ENCODE measurements at regions not wholly inside any gene's neighbourhood (a gene's known extent, or its start where the extent isn't known, plus 50 kb on each side); places are given as distances from the start of the nearest gene placed in this dataset.

- 35 to 37% methylated on average over 8 of the region's 8 CpGs for WGBS, 2 donors
- Histone ChIP-seq H3K27me3 (no peaks in the 10 kb centered on the region), H3K4me1 (no peaks in the 10 kb centered on the region), H3K4me3 (peak overlapping the region in 1 of 4 donors; percentile 6), H3K9me3 (no peaks in the 10 kb centered on the region), H3K27ac (peak overlapping the region in 2 of 4 donors; percentile 18 to 36), H3K36me3 (no peaks in the 10 kb centered on the region)
- DNase-seq (no peak), FAIRE-seq (no peak), ATAC-seq (peak in 3 of 4 donors; percentile 53 to 74 (median 57))
- intact Hi-C loops (cut with DNase I), result no loop called here
- TF ChIP-seq, protein P1, sequence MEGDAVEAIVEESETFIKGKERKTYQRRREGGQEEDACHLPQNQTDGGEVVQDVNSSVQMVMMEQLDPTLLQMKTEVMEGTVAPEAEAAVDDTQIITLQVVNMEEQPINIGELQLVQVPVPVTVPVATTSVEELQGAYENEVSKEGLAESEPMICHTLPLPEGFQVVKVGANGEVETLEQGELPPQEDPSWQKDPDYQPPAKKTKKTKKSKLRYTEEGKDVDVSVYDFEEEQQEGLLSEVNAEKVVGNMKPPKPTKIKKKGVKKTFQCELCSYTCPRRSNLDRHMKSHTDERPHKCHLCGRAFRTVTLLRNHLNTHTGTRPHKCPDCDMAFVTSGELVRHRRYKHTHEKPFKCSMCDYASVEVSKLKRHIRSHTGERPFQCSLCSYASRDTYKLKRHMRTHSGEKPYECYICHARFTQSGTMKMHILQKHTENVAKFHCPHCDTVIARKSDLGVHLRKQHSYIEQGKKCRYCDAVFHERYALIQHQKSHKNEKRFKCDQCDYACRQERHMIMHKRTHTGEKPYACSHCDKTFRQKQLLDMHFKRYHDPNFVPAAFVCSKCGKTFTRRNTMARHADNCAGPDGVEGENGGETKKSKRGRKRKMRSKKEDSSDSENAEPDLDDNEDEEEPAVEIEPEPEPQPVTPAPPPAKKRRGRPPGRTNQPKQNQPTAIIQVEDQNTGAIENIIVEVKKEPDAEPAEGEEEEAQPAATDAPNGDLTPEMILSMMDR (IDR thresholded peaks at IDR 0.05), result no peak
Measured at GRCh38 chr7:18191862-18192625, 164.4 kb upstream of the PRPS1L1 start.

GRCh38 chr7:18194616-18195015, 167.0 kb upstream of the PRPS1L1 start:
- Histone ChIP-seq H3K36me3 (no peaks in the 10 kb centered on the region), H3K27ac (no peak overlapping the region), H3K27me3 (no peaks in the 10 kb centered on the region), H3K4me1 (no peaks in the 10 kb centered on the region), H3K4me3 (no peak overlapping the region), H3K9me3 (no peaks in the 10 kb centered on the region)
- DNase-seq, result no peak
- ATAC-seq, result no peak
- intact Hi-C loops (cut with DNase I), result no loop called here
- TF ChIP-seq, protein P1 (IDR thresholded peaks at IDR 0.05), result no peak
- no peak for FAIRE-seq

GRCh38 chr7:18196638-18197037, 169.0 kb upstream of the PRPS1L1 start:
- Histone ChIP-seq H3K9me3 (no peaks in the 10 kb centered on the region), H3K4me3 (no peak overlapping the region), H3K4me1 (no peaks in the 10 kb centered on the region), H3K36me3 (no peaks in the 10 kb centered on the region), H3K27me3 (no peaks in the 10 kb centered on the region), H3K27ac (no peak overlapping the region)
- DNase-seq (no peak), FAIRE-seq (no peak), ATAC-seq (no peak)
- TF ChIP-seq, protein P1 (IDR thresholded peaks at IDR 0.05), result no peak
- intact Hi-C loops (cut with DNase I), result no loop called here
- WGBS, 2 donors, result 83 to 84% methylated on average over 3 of the region's 3 CpGs

DNA sequence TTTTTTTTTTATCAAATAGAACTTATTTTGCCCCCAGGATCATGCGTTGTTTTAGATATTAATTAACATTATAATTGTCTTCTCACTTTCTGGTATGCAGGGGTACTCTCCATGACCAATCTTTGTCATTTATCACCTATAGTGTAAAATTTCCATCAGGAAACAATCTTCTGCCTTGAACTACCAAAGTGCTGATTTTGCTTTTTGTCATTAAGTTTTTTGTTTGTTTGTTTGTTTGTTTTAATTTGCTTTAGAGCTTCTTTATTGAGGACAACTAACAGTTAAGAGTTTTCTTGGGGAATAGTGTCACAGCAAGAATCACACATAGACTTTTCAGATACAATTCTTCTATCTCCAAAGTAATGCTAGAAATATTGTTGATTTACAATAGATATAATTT, 171.2 kb upstream of the PRPS1L1 start:
- no peak for DNase-seq
- WGBS, 2 donors, result 58 to 73% methylated on average over 1 of the region's 1 CpG
- Histone ChIP-seq H3K27ac (no peak overlapping the region), H3K4me3 (no peak overlapping the region), H3K27me3 (no peaks in the 10 kb centered on the region), H3K36me3 (no peaks in the 10 kb centered on the region), H3K9me3 (no peaks in the 10 kb centered on the region), H3K4me1 (no peaks in the 10 kb centered on the region)
- no peak for ATAC-seq
- intact Hi-C loops (cut with DNase I), result no loop called here
- TF ChIP-seq, protein P1 (IDR thresholded peaks at IDR 0.05), result no peak
- no peak for FAIRE-seq

- Histone ChIP-seq H3K27me3 (no peaks in the 10 kb centered on the region), H3K4me3 (no peak overlapping the region), H3K36me3 (no peaks in the 10 kb centered on the region), H3K9me3 (no peaks in the 10 kb centered on the region), H3K4me1 (no peaks in the 10 kb centered on the region), H3K27ac (no peak overlapping the region)
- DNase-seq (no peak), FAIRE-seq (no peak), ATAC-seq (no peak)
- WGBS, 2 donors, result 60 to 83% methylated on average over 4 of the region's 4 CpGs
- TF ChIP-seq, protein P1 (IDR thresholded peaks at IDR 0.05), result no peak
- intact Hi-C loops (cut with DNase I), result no loop called here
Measured at GRCh38 chr7:18200266-18200665, 172.6 kb upstream of the PRPS1L1 start.

Measured in pancreas (tissue), 10 donors.